COR-L47 (cell line): ENCODE measurements at regions not wholly inside any gene's neighbourhood (a gene's known extent, or its start where the extent isn't known, plus 50 kb on each side); places are given as distances from the start of the nearest gene placed in this dataset.

Source experiments
- DNase-seq: peaks from one replicate; lab custom pipeline; 2025; lab: John Stamatoyannopoulos, UW

- DNase-seq = no peak
Observed at GRCh38 chr6:106035655-106036054, 50.5 kb upstream of the PRDM1 start.

GRCh38 chr6:106033806-106034205 lies 52.3 kb upstream of the PRDM1 start:
- DNase-seq = no peak

GRCh38 chr6:106027758-106028157 lies 58.4 kb upstream of the PRDM1 start:
- no peak for DNase-seq

GRCh38 chr6:106026748-106027715 lies 59.1 kb upstream of the PRDM1 start:
- no peak for DNase-seq

GRCh38 chr6:106025655-106026054 lies 60.5 kb upstream of the PRDM1 start:
- DNase-seq = no peak

- no peak for DNase-seq
Observed at GRCh38 chr6:106022801-106023200, 63.3 kb upstream of the PRDM1 start.

- no peak for DNase-seq
Observed at GRCh38 chr6:106017454-106017853, 68.7 kb upstream of the PRDM1 start.

GRCh38 chr6:106014955-106015354 lies 71.2 kb upstream of the PRDM1 start:
- no peak for DNase-seq

- no peak for DNase-seq
Observed at GRCh38 chr6:106011476-106011875, 74.7 kb upstream of the PRDM1 start.

- DNase-seq = no peak
Observed at GRCh38 chr6:106005954-106006353, 80.2 kb upstream of the PRDM1 start.

- no peak for DNase-seq
Observed at GRCh38 chr6:106005013-106005412, 81.1 kb upstream of the PRDM1 start.

- no peak for DNase-seq
Observed at GRCh38 chr6:106003268-106003987, 82.7 kb upstream of the PRDM1 start.

- no peak for DNase-seq
Observed at GRCh38 chr6:106002005-106002404, 84.1 kb upstream of the PRDM1 start.

GRCh38 chr6:106000935-106001334 lies 85.2 kb upstream of the PRDM1 start:
- no peak for DNase-seq

GRCh38 chr6:105997482-105997881 lies 88.7 kb upstream of the PRDM1 start:
- no peak for DNase-seq

GRCh38 chr6:105995391-105995865 lies 90.7 kb upstream of the PRDM1 start:
- DNase-seq = no peak

- DNase-seq = no peak
Observed at GRCh38 chr6:105994591-105995390, 91.3 kb upstream of the PRDM1 start.

GRCh38 chr6:105994118-105994590 lies 92.0 kb upstream of the PRDM1 start:
- DNase-seq = no peak

- no peak for DNase-seq
Observed at GRCh38 chr6:105993341-105994117, 92.6 kb upstream of the PRDM1 start.

- peak; percentile 82 for DNase-seq
Observed at GRCh38 chr6:105992315-105992961, 93.7 kb upstream of the PRDM1 start.
